ENCODE measurements at regions not wholly inside any gene's neighbourhood (a gene's known extent, or its start where the extent isn't known, plus 50 kb on each side); places are given as distances from the start of the nearest gene placed in this dataset.

GRCh38 chr9:19698960-19699359 is 89.9 kb downstream of the SLC24A2 start:
- ATAC-seq (no peak), DNase-seq (no peak)
- Histone ChIP-seq H3K9me3 (no peaks in the 10 kb centered on the region), H3K4me3 (no peak overlapping the region), H3K27me3 (no peaks in the 10 kb centered on the region), H3K36me3 (no peaks in the 10 kb centered on the region), H3K4me1 (no peaks in the 10 kb centered on the region), H3K27ac (no peak overlapping the region)
- WGBS, 2 donors, result 8 to 14% methylated on average over 3 of the region's 3 CpGs
- TF ChIP-seq, protein P1, sequence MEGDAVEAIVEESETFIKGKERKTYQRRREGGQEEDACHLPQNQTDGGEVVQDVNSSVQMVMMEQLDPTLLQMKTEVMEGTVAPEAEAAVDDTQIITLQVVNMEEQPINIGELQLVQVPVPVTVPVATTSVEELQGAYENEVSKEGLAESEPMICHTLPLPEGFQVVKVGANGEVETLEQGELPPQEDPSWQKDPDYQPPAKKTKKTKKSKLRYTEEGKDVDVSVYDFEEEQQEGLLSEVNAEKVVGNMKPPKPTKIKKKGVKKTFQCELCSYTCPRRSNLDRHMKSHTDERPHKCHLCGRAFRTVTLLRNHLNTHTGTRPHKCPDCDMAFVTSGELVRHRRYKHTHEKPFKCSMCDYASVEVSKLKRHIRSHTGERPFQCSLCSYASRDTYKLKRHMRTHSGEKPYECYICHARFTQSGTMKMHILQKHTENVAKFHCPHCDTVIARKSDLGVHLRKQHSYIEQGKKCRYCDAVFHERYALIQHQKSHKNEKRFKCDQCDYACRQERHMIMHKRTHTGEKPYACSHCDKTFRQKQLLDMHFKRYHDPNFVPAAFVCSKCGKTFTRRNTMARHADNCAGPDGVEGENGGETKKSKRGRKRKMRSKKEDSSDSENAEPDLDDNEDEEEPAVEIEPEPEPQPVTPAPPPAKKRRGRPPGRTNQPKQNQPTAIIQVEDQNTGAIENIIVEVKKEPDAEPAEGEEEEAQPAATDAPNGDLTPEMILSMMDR (IDR thresholded peaks at IDR 0.05), result no peak
- intact Hi-C loops (cut with DNase I), result loop anchor here in 2 of 10 donors (10.0 kb wide), 2 partner anchors 54 to 64 kb away; no protein-coding TSS in a partner anchor

DNA sequence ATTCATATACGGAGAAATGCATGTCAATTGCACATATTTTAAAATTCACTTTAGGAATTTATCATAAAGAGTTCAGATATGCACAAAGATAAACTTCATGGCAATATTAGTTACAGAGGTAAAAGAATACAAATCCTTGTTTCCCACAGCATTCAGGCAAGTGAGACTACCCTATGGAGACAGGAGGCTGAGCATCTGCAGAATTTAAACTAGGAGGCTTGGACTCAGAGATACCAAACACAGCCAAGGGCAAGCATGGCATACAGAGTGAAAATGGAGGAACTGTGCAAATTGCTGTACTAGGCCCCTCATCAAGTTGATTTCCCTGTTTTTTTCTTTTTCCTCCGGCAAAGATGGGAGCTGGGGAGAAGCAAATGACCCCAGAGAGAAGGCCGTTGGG is 94.2 kb downstream of the SLC24A2 start:
- intact Hi-C loops (cut with DNase I), result loop anchor here in 2 of 10 donors (10.0 kb wide), 2 partner anchors 50 to 60 kb away; no protein-coding TSS in a partner anchor
- H3K27ac ChIP-seq, result no peak overlapping the region
- TF ChIP-seq, protein P1 (IDR thresholded peaks at IDR 0.05), result no peak
- no peak for DNase-seq
- peaks cover 0 to 3% (median 0%) of the 10 kb centered on the region in 11 donors for H3K9me3 ChIP-seq
- ATAC-seq, result no peak
- H3K4me1 ChIP-seq, result no peaks in the 10 kb centered on the region
- H3K27me3 ChIP-seq, result no peaks in the 10 kb centered on the region
- WGBS, 2 donors, result 87 to 92% methylated on average over 3 of the region's 3 CpGs
- no peak overlapping the region for H3K4me3 ChIP-seq
- H3K36me3 ChIP-seq, result no peaks in the 10 kb centered on the region

- ATAC-seq (no peak), DNase-seq (no peak)
- Histone ChIP-seq H3K9me3 (peaks cover 0 to 21% (median 0%) of the 10 kb centered on the region in 11 donors), H3K4me3 (no peak overlapping the region), H3K27me3 (no peaks in the 10 kb centered on the region), H3K27ac (no peak overlapping the region), H3K36me3 (no peaks in the 10 kb centered on the region), H3K4me1 (no peaks in the 10 kb centered on the region)
- intact Hi-C loops (cut with DNase I), result loop anchor here in 2 of 10 donors (10.0 kb wide), 2 partner anchors 45 to 55 kb away; no protein-coding TSS in a partner anchor
- WGBS, 2 donors, result 80% methylated on average over 5 of the region's 5 CpGs
- TF ChIP-seq, protein P1 (IDR thresholded peaks at IDR 0.05), result no peak
These were observed 98.7 kb downstream of the SLC24A2 start for GRCh38 chr9:19690128-19690527.

GRCh38 chr9:19689328-19690101 is 99.3 kb downstream of the SLC24A2 start:
- ATAC-seq, result no peak
- no peak overlapping the region for H3K4me3 ChIP-seq
- H3K27me3 ChIP-seq, result no peaks in the 10 kb centered on the region
- H3K27ac ChIP-seq, result no peak overlapping the region
- no peaks in the 10 kb centered on the region for H3K36me3 ChIP-seq
- intact Hi-C loops (cut with DNase I), result loop anchor here in 2 of 10 donors (10.0 kb wide), 2 partner anchors 45 to 55 kb away; no protein-coding TSS in a partner anchor
- peaks cover 0 to 24% (median 0%) of the 10 kb centered on the region in 11 donors for H3K9me3 ChIP-seq
- DNase-seq, result no peak
- TF ChIP-seq, protein P1 (IDR thresholded peaks at IDR 0.05), result no peak
- 77 to 85% methylated on average over 4 of the region's 4 CpGs for WGBS, 2 donors
- no peaks in the 10 kb centered on the region for H3K4me1 ChIP-seq
